Stimulated activated CD8-positive, alpha-beta memory T cell treated with anti-CD3 and anti-CD28 coated beads, Interleukin-7, amount 100 ng/mL, for 48 hours (primary cell): ENCODE measurements at regions not wholly inside any gene's neighbourhood (a gene's known extent, or its start where the extent isn't known, plus 50 kb on each side); places are given as distances from the start of the nearest gene placed in this dataset.

Experiments
- DNase-seq, 2 donors: peaks; one replicate each; pipeline ENCODE4 v3.0.0-alpha.2; 2020; ENCODE audit warnings: low read depth in 1 of 2; ENCODE audit errors: extremely low read depth in 1 of 2

DNA sequence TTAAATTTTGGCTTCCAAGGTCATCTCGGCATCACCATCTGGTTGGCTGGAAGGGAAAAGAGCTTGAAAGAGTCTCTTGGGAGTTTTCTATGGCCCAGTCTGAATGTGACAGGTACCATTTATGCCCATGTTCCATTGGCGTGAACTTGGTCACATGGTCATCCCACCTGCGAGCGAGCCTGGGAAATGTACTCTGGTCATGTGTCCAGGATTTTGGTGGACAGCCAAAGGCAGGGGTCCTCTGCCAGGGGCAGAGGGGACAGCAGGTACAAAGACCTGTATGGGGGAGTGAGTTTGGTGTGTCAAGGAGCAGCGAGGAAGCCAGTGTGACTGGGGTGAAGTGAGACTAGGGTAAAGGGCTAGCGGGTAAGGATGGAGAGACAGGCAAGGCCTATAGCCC, 112.6 kb downstream of the CDC5L start:
- DNase-seq = no peak

GRCh38 chr6:44503471-44503870, 116.0 kb downstream of the CDC5L start:
- no peak for DNase-seq

DNA sequence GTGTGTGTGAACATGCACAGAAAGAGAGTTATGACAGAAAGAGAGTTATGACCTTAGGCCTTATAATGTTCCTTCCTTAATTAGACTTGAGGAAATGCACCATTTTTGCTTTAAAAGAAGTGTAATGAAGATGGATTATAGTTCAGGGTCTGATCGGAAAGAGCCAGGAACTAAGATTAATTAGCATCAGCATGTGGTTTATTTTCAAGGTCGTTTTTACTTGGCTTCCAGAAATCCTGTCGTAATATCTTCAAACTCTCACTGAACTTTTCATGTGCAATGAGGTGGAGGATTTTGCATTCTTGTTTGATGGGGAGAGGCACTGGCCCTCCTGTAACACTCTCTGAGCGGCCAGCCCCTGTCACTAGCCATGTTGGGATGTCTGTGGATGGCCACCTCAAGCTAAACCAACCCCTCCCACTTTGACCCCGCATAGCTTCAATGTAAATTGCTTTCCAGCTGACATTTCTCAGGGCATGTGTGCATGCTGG, 116.8 kb downstream of the CDC5L start:
- DNase-seq = no peak

- DNase-seq = no peak
Measured at GRCh38 chr6:44505751-44506150, 118.2 kb downstream of the CDC5L start.

DNA sequence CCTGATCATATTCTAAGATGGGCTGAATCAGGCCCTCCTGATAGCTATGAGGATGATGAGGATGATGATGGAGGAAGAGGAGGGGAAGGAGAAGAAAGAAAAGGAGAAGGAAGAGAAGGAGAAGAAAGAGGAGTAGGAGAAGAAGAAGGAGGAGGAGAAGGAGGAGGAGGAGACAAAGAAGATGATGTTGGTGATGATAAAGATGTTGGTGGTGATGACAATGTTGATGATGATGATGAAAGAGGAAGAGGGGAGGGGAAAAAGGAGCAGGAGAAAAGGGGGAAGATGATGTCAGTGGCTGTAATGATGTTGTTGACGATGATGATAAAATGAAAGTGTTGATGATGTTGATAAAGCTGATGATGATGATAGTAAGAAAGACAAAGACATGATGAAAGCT, 119.5 kb downstream of the CDC5L start:
- DNase-seq = no peak

DNA sequence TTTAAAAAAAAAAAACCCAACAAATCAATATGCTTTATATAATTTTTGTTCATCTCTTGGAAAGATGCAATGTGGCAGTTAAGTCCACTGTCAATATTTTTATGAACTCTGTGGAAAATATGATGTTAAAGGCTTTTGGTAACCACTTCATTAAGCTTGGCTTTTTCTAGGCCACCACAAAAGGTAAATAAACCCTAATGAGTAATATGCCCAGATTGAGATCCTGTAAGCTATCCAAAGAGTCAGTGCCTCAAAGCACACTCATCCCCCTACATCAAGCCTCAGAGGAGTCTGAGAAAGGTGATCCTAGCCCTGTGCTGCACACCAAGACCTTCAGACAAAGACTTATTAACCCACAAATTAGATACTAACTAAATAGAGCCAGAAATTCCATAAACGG, 121.1 kb downstream of the CDC5L start:
- DNase-seq = no peak

DNA sequence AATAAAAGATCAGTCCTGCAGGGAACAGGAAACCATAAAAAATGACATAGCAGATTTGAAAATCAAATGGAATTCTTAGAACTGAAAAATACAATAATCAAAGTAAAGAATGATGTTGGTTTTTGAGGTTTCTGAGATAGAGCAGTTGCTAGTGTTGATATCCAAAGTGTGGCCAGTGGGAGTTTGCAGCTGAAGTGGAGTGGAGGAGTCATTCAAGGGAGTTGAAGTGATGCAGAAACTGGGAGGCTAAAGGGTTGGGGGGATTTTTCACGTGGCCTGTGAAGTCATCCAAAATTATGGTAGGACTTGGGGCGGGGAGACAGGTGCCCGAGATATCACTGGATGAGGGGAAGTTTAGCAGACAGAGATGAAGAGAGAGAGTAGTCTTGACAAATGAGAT, 123.6 kb downstream of the CDC5L start:
- DNase-seq = no peak

GRCh38 chr6:44512868-44513741, 125.6 kb downstream of the CDC5L start:
- DNase-seq = no peak

GRCh38 chr6:44514085-44514484, 126.6 kb downstream of the CDC5L start:
- no peak for DNase-seq

DNA sequence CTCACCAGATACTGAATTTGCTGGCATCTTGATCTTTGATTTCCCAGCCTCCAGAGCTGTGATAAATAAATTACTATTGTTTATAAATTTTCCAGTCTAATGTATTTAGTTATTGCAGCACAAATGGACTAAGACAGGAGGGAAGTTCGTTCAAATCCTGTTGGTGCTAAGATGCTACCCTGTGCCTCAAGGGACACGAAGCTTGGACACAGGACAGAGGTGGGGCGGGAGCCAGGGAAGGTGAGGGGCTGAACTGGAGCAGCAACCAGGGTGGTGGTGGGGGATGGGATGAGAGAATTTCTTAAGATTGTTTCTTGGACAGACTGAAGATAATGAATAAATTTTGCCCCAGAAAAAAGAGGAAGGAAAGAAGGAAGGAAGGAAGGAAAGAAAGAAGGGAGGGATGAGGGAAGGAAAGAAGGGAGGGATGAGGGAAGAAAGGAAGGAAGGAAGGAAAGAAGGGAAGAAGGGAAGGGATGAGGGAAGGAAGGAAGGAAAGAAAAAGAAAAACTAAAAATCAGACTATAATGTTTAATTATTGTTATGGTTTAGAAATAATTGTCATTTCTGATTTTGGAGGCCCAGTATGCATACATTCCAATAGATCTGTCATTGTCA, 127.2 kb downstream of the CDC5L start:
- no peak for DNase-seq

DNA sequence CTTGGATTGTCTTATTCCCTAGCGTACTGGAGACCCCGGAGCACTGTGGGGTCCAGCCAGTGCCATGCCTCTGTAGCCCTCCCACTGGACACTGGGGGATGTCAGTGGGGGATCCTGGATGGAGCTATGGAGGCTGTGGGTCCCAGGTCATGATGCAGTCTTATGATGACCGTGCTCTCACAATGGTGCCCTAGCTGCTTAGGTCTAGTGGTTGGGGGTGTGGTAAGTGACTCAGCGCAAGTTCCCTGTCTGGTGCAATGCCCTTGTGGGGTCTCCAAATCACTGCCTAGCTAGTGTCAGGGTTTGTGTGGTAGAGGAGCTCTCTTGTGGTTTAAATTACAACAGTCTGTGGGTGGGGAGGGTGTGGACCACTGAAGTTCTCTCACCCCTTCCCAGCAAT, 135.4 kb downstream of the CDC5L start:
- DNase-seq = no peak

- DNase-seq = no peak
Measured at GRCh38 chr6:44524476-44525227, 137.1 kb downstream of the CDC5L start.

- DNase-seq = no peak
Measured at GRCh38 chr6:44525761-44526351, 138.3 kb downstream of the CDC5L start.

- DNase-seq = no peak
Measured at GRCh38 chr6:44527181-44527580, 139.7 kb downstream of the CDC5L start.

DNA sequence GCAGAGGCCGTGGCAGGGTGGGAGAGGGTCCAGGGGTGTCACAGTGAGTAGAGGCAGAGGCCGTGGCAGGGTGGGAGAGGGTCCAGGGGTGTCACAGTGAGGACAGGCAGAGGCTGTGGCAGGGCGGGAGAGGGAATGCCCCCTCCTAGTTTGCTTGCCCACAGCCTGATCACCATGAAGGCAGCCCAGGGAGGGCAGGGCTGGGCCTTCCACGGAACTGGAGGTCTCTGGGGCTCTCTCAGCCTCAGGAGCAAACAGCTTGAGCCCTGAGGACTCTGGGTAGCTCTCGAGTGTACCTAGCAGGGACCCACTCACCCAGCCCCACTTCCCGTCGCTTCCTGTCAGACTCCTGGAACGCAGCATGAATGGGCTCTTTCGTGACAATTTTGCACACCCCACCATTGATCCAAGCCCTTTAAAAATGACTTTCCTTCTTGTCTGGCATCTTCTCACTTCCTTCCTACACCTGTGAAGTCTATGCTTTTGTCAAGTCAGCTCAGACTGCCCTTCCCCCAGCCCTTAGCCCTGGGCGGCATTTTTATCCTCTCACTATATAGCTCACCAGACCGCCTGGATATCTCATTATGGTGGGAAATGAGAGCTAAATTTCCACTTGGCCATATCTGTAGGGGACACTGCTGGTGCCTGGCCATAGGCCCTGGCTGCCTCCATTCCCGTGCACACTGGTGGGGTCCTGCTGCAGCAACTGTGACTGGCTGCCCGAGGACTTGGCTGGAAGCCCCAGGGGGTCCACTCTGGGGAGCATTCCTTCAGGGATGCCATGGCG, 140.3 kb downstream of the CDC5L start:
- no peak for DNase-seq

- DNase-seq = no peak
Measured at GRCh38 chr6:44528370-44528644, 140.8 kb downstream of the CDC5L start.

DNA sequence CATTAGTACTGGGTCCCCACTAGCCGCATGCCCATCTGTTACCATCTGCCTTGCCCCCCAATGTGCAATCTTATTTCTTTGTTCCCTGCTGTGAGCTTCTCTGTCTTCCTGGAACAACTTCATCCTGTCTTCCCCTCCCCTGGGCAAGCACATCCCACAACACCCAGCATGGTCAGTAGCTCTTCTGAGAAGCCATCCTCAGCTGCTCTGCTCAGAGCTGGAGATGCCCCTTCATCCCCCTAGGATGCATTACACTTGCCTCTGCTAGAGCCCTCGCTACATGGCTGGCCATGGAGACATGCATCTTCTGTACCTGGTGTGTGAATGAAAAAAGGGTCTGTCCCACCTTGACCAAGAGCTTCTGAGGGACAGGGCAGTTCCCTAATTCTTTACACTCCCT, 141.2 kb downstream of the CDC5L start:
- DNase-seq = no peak

DNA sequence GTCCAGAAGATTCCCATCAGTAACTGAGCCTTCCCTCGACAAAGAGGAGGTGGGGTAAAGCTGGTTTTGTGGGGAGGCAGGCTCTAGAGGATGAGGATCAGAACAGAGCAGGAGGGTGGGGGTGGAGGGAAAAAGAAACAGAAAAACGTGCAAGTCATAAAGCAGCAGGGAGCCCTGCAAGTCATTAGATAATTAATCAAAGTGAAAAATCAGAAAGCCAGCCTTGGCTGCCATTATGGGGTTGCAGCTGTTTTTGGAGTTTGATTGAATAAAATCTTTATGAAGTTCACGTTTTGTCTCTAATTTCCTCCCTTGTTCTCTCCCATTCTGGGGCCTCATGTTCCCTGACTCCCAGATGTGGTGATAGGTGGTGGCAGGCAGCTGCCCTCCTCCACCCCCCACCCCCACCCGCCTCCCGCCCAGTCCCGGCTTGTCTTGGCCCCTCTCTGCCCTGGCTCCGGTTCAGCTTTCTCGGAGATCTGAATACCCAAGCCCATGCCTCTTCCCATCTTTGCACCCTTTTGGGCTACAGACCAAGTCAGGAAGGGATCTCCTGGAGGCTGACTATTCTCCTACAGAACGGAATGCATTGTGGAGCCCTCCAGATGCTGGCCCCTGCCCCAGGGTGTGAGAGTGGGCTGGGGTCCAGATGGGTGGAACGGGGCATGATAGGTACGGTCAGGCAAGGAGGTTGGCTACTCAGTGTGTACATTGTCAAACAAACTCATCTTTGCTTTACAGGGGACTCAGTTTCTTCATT, 141.8 kb downstream of the CDC5L start:
- no peak for DNase-seq

DNA sequence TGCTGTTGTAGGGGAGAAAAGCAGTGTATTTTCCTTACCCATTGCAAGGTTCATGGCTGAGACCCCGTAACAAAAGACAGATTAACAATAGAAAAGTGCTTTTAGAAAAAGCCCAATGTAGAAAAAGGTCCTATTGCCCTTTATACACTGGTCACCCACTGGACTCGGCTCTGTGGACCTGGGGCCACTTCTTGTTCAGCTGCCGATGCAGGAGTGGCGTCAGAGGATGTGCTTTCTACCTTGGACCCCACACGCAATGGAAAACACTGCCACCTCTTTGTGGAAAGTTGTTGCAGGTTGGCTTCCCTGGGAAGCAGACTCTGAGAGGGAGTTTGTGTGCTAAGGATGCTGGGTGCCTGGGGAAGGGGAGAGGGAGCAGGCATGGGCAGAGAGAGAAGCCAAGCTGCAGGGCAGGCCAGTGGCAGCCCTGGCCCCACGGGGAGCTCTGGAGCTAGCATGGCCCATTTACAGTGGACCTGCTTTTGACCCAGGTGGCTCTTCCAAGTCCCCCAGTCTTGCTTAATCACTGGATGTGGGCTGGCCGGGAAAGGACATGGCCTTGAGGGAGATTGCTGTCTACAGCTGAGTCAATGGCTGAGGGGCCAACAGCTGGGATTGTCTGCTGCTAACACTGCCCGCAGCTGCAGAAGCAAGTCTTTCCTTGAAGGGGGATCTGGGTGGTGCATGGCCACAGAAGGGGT, 142.9 kb downstream of the CDC5L start:
- no peak for DNase-seq

GRCh38 chr6:44530910-44531234, 143.4 kb downstream of the CDC5L start:
- DNase-seq = no peak
